OCI-LY7 (cell line): ENCODE measurements at regions not wholly inside any gene's neighbourhood (a gene's known extent, or its start where the extent isn't known, plus 50 kb on each side); places are given as distances from the start of the nearest gene placed in this dataset.

Experiments used
- BruUV-seq: library from RNA; stranded (reverse); fragments of 400-500 nt; replicated peaks from 2 replicates; lab custom pipeline; 2021; lab: Mats Ljungman, UMichigan
- CTCF ChIA-PET: fragments of 300-600 bp; sonication (Branson Sonifier 250); formaldehyde crosslinking; loops from one replicate; lab custom pipeline; 2022; ENCODE audit warnings: antibody characterized with exemption; ENCODE audit not compliant: unreplicated experiment; lab: Charles Lee
- POLR2A ChIA-PET: fragments of 300-600 bp; sonication (Branson Sonifier 250); formaldehyde crosslinking; loops from one replicate; lab custom pipeline; 2022; ENCODE audit warnings: antibody characterized with exemption; lab: Charles Lee
- DNase-seq: peaks from one replicate; pipeline ENCODE4 v3.0.0-alpha.2; 2015; ENCODE audit warnings: low spot score
- H2AFZ ChIP-seq: fragments of 200-600 bp; sonication (generic), shearing (Covaris generic); 2 replicates; pipeline ENCODE4 v1.6.1; 2014; ENCODE audit warnings: mild to moderate bottlenecking, antibody characterized with exemption, low read length, moderate library complexity
- H3K27ac ChIP-seq: fragments of 200-600 bp; sonication (generic); 2 replicates; pipeline ENCODE4 v1.5.1; 2014; ENCODE audit warnings: mixed run types, low read depth, mild to moderate bottlenecking, moderate library complexity, low read length, inconsistent platforms; ENCODE audit not compliant: poor library complexity, severe bottlenecking
- H3K36me3 ChIP-seq: fragments of 200-600 bp; sonication (generic); 2 replicates; pipeline ENCODE4 v1.6.1; 2014; ENCODE audit warnings: mild to moderate bottlenecking, antibody characterized with exemption, low read length, moderate library complexity, mixed read lengths; ENCODE audit not compliant: insufficient read depth
- H3K4me1 ChIP-seq: fragments of 200-600 bp; sonication (generic); 2 replicates; pipeline ENCODE4 v1.5.1; 2014; ENCODE audit warnings: mild to moderate bottlenecking, low read length; ENCODE audit not compliant: insufficient read depth, poor library complexity, severe bottlenecking
- H3K4me2 ChIP-seq: fragments of 200-600 bp; sonication (generic); 2 replicates; pipeline ENCODE4 v1.6.1; 2014; ENCODE audit warnings: mild to moderate bottlenecking, low read length
- H3K4me3 ChIP-seq: fragments of 200-600 bp; sonication (generic); 2 replicates; pipeline ENCODE4 v1.5.1; 2014; ENCODE audit warnings: mild to moderate bottlenecking, low read depth, low read length; ENCODE audit not compliant: poor library complexity, severe bottlenecking
- H3K79me2 ChIP-seq: fragments of 200-600 bp; sonication (generic); 2 replicates; pipeline ENCODE4 v1.6.1; 2016; ENCODE audit warnings: low read depth, mild to moderate bottlenecking, low read length, moderate library complexity, mixed read lengths; ENCODE audit not compliant: insufficient read depth
- H3K9me2 ChIP-seq: fragments of 200-600 bp; sonication (generic); 2 replicates; pipeline ENCODE4 v1.6.1; 2016; ENCODE audit warnings: mild to moderate bottlenecking, low read length, mixed read lengths; ENCODE audit not compliant: insufficient read depth
- H3K9me3 ChIP-seq: fragments of 200-600 bp; sonication (generic); 2 replicates; pipeline ENCODE4 v1.6.1; 2014; ENCODE audit warnings: mild to moderate bottlenecking, mixed run types, low read length, mixed read lengths
- H4K20me1 ChIP-seq: fragments of 200-600 bp; sonication (generic); 2 replicates; pipeline ENCODE4 v1.6.1; 2014; ENCODE audit warnings: mild to moderate bottlenecking, antibody characterized with exemption, low read length, moderate library complexity, mixed read lengths; ENCODE audit not compliant: insufficient read depth
- EZH2phosphoT487 ChIP-seq: fragments of 200-600 bp; sonication (generic); IDR thresholded peaks from 2 replicates; pipeline ENCODE4 v1.6.1; 2018; ENCODE audit warnings: low read depth, borderline replicate concordance, mild to moderate bottlenecking, mixed run types, antibody characterized with exemption, low read length, moderate library complexity, mixed read lengths
- intact Hi-C: fragments of 100-400 bp; cut with micrococcal nuclease; formaldehyde crosslinking; loops from one replicate; pipeline ENCODE4 v1.10.0; 2022; ENCODE audit not compliant: unreplicated experiment
- TF ChIP-seq, protein P1 (sequence below): fragments of 200-600 bp; sonication (generic); conservative IDR thresholded peaks from 2 replicates; pipeline ENCODE4 v1.5.1; 2014; ENCODE audit warnings: mild to moderate bottlenecking, antibody characterized with exemption, low read length, moderate library complexity, mixed read lengths

- Histone ChIP-seq H3K79me2 (no peaks in the 10 kb centered on the region), H3K9me3 (no peaks in the 10 kb centered on the region), H3K9me2 (no peaks in the 10 kb centered on the region), H3K4me2 (no peak overlapping the region), H3K27ac (no peak overlapping the region), H3K4me1 (no peaks in the 10 kb centered on the region), H3K4me3 (no peak overlapping the region), H2AFZ (no peak overlapping the region), H4K20me1 (no peaks in the 10 kb centered on the region), H3K36me3 (no peaks in the 10 kb centered on the region)
- intact Hi-C loops: no loop called here
- ChIA-PET POLR2A (no interaction called here), CTCF (no interaction called here)
- no peak for DNase-seq
- no TSS peak for BruUV-seq
- no peak for TF ChIP-seq EZH2phosphoT487
- TF ChIP-seq, protein P1, sequence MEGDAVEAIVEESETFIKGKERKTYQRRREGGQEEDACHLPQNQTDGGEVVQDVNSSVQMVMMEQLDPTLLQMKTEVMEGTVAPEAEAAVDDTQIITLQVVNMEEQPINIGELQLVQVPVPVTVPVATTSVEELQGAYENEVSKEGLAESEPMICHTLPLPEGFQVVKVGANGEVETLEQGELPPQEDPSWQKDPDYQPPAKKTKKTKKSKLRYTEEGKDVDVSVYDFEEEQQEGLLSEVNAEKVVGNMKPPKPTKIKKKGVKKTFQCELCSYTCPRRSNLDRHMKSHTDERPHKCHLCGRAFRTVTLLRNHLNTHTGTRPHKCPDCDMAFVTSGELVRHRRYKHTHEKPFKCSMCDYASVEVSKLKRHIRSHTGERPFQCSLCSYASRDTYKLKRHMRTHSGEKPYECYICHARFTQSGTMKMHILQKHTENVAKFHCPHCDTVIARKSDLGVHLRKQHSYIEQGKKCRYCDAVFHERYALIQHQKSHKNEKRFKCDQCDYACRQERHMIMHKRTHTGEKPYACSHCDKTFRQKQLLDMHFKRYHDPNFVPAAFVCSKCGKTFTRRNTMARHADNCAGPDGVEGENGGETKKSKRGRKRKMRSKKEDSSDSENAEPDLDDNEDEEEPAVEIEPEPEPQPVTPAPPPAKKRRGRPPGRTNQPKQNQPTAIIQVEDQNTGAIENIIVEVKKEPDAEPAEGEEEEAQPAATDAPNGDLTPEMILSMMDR: no peak
Observed at GRCh38 chr12:19010087-19010486, 119.4 kb upstream of the PLEKHA5 start.

GRCh38 chr12:19010726-19011125, 118.8 kb upstream of the PLEKHA5 start:
- intact Hi-C loops: no loop called here
- BruUV-seq: no TSS peak
- no peak overlapping the region for H3K27ac ChIP-seq
- H3K9me3 ChIP-seq: no peaks in the 10 kb centered on the region
- DNase-seq: no peak
- TF ChIP-seq EZH2phosphoT487: no peak
- TF ChIP-seq, protein P1: no peak
- ChIA-PET POLR2A (no interaction called here), CTCF (no interaction called here)
- H3K79me2 ChIP-seq: no peaks in the 10 kb centered on the region
- no peak overlapping the region for H3K4me3 ChIP-seq
- no peaks in the 10 kb centered on the region for H4K20me1 ChIP-seq
- H3K4me1 ChIP-seq: no peaks in the 10 kb centered on the region
- H3K9me2 ChIP-seq: no peaks in the 10 kb centered on the region
- no peaks in the 10 kb centered on the region for H3K36me3 ChIP-seq
- H3K4me2 ChIP-seq: no peak overlapping the region
- H2AFZ ChIP-seq: no peak overlapping the region

DNA sequence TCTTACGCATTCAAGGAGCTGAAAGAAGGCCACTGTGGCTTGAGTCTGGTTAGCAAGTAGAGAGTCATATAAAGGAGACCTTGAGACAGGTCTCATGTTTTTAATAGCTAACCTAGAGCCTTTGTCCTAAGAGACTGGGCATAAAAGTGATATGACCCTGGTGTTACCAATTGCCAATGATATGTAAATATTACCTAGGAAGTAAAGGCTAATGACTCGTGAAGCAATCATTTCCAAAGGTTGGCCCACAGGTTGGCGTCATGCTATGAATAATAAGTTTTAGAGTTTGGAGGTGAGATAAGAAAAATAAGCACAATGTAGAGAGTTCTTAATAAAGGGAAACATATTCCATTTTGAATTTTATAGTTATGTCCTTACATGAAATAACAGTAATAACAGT, 116.6 kb upstream of the PLEKHA5 start:
- Histone ChIP-seq H2AFZ (no peak overlapping the region), H3K36me3 (no peaks in the 10 kb centered on the region), H3K4me2 (no peak overlapping the region)

More for the DNA sequence above, 116.6 kb upstream of the PLEKHA5 start:
- Histone ChIP-seq H3K4me3 (no peak overlapping the region), H4K20me1 (no peaks in the 10 kb centered on the region), H3K9me3 (no peaks in the 10 kb centered on the region), H3K79me2 (no peaks in the 10 kb centered on the region), H3K9me2 (no peaks in the 10 kb centered on the region), H3K4me1 (no peaks in the 10 kb centered on the region), H3K27ac (no peak overlapping the region)
- ChIA-PET POLR2A (interaction anchor here (0.6 to 1.2 kb wide), 2 partner anchors 12 kb away, joined by 3 to 5 read pairs; no protein-coding TSS in a partner anchor), CTCF (no interaction called here)
- no TSS peak for BruUV-seq
- TF ChIP-seq EZH2phosphoT487: no peak
- TF ChIP-seq, protein P1: no peak
- intact Hi-C loops: no loop called here
- DNase-seq: no peak
